Neural progenitor cell (in vitro differentiated cells): ENCODE measurements at regions not wholly inside any gene's neighbourhood (a gene's known extent, or its start where the extent isn't known, plus 50 kb on each side); places are given as distances from the start of the nearest gene placed in this dataset.

Source experiments
- EZH2 ChIP-seq: fragments of 200-600 bp; sonication (generic); IDR thresholded peaks from 2 replicates; pipeline ENCODE4 v1.6.1; 2017; ENCODE audit warnings: antibody characterized with exemption, mild to moderate bottlenecking, moderate library complexity
- EZH2phosphoT487 ChIP-seq: fragments of 200-600 bp; sonication (generic); IDR thresholded peaks from 2 replicates; pipeline ENCODE4 v1.6.1; 2017; ENCODE audit warnings: antibody characterized with exemption
- TF ChIP-seq, protein P1 (sequence below): fragments of 200-600 bp; sonication (generic); IDR thresholded peaks from 2 replicates; pipeline ENCODE4 v1.5.1; 2017; ENCODE audit warnings: antibody characterized with exemption, mild to moderate bottlenecking

DNA sequence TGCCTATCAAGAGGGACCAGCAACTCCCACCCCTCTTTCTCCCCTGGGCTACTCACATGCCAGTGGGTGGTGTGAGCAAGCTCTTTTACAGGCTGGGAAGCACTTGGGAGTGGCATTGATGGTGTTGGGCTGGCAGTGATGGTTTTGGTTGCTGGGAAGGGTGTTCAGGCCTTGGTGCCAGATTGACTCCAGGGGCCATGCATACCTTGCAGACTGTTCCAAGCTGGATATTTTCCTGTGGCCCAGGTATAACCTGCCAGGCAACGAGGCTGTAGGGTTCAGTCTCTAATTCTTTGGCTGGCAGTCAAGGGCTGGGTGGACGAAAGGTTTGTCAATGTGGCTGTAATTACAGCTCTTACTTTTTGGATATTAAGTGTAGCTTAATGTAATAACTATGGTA lies 177.3 kb downstream of the MACROH2A1 start:
- TF ChIP-seq, protein P1, sequence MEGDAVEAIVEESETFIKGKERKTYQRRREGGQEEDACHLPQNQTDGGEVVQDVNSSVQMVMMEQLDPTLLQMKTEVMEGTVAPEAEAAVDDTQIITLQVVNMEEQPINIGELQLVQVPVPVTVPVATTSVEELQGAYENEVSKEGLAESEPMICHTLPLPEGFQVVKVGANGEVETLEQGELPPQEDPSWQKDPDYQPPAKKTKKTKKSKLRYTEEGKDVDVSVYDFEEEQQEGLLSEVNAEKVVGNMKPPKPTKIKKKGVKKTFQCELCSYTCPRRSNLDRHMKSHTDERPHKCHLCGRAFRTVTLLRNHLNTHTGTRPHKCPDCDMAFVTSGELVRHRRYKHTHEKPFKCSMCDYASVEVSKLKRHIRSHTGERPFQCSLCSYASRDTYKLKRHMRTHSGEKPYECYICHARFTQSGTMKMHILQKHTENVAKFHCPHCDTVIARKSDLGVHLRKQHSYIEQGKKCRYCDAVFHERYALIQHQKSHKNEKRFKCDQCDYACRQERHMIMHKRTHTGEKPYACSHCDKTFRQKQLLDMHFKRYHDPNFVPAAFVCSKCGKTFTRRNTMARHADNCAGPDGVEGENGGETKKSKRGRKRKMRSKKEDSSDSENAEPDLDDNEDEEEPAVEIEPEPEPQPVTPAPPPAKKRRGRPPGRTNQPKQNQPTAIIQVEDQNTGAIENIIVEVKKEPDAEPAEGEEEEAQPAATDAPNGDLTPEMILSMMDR: no peak
- no peak for TF ChIP-seq EZH2
- no peak for TF ChIP-seq EZH2phosphoT487
